ENCODE measurements at regions not wholly inside any gene's neighbourhood (a gene's known extent, or its start where the extent isn't known, plus 50 kb on each side); places are given as distances from the start of the nearest gene placed in this dataset.

DNA sequence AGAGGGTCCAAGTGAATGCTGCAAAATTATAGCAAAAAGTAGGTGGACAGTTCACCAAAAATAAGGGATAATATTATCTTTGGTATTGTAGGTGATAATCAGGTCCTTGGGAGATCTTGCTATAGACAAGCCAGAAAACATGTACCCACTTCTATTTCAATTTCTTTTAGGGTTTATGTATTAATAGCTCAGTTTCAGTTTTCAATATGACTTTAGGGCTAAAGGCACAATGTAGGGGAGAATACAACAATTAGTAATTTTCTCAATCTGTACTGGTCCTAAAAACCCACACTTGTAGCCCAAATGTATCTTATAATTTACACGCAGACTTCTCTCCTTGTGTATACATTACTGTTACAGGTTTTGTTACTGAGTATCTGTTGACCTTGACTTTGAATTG is 307.0 kb upstream of the ID4 start:
- TF ChIP-seq RAD21 (IDR thresholded peaks at IDR 0.05 in 1 of 2, conservative IDR thresholded peaks at IDR 0.05 in 1 of 2; ENCODE audit: low read depth in 2 of 2, low read length in 2 of 2) (no peak), FOSL1 (IDR thresholded peaks at IDR 0.05; ENCODE audit: insufficient read depth, low read depth, low read length) (no peak), NRF1 (IDR thresholded peaks at IDR 0.05; ENCODE audit: low read depth, low read length) (no peak)
- TF ChIP-seq, protein P1, sequence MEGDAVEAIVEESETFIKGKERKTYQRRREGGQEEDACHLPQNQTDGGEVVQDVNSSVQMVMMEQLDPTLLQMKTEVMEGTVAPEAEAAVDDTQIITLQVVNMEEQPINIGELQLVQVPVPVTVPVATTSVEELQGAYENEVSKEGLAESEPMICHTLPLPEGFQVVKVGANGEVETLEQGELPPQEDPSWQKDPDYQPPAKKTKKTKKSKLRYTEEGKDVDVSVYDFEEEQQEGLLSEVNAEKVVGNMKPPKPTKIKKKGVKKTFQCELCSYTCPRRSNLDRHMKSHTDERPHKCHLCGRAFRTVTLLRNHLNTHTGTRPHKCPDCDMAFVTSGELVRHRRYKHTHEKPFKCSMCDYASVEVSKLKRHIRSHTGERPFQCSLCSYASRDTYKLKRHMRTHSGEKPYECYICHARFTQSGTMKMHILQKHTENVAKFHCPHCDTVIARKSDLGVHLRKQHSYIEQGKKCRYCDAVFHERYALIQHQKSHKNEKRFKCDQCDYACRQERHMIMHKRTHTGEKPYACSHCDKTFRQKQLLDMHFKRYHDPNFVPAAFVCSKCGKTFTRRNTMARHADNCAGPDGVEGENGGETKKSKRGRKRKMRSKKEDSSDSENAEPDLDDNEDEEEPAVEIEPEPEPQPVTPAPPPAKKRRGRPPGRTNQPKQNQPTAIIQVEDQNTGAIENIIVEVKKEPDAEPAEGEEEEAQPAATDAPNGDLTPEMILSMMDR (IDR thresholded peaks at IDR 0.05; ENCODE audit: control extremely low read depth in 1 of 3, insufficient read depth in 1 of 3, low read depth in 1 of 3, low read length in 3 of 3): no peak

All from H1 (cell line).